Stomach (tissue), 4 donors: ENCODE measurements at regions not wholly inside any gene's neighbourhood (a gene's known extent, or its start where the extent isn't known, plus 50 kb on each side); places are given as distances from the start of the nearest gene placed in this dataset.

Experiments
- EP300 ChIP-seq: sonication (generic); formaldehyde crosslinking; IDR thresholded peaks from one replicate; pipeline ENCODE4 v1.6.1; 2017; ENCODE audit warnings: antibody characterized with exemption
- POLR2A ChIP-seq, 4 donors: fragments of 450-650 bp; IDR thresholded peaks; one replicate each; pipeline ENCODE4 v1.6.1; 2016; ENCODE audit warnings: antibody characterized with exemption in 4 of 4, control low read depth in 2 of 4, mild to moderate bottlenecking in 1 of 4, moderate library complexity in 1 of 4
- POLR2AphosphoS5 ChIP-seq, 3 donors: sonication (generic); formaldehyde crosslinking; IDR thresholded peaks; one replicate each; pipeline ENCODE4 v1.6.1; 2016; ENCODE audit warnings: antibody characterized with exemption in 3 of 3
- TF ChIP-seq, protein P1 (sequence below), 7 experiments: fragments of 450-650 bp in 4 of 7; fragments of 200-600 bp in 3 of 7; sonication (generic) in 3 of 7; IDR thresholded peaks; one replicate each; pipeline ENCODE4 v1.5.1; 2016 to 2019; ENCODE audit warnings: antibody characterized with exemption in 7 of 7, control low read depth in 2 of 7, mild to moderate bottlenecking in 1 of 7

DNA sequence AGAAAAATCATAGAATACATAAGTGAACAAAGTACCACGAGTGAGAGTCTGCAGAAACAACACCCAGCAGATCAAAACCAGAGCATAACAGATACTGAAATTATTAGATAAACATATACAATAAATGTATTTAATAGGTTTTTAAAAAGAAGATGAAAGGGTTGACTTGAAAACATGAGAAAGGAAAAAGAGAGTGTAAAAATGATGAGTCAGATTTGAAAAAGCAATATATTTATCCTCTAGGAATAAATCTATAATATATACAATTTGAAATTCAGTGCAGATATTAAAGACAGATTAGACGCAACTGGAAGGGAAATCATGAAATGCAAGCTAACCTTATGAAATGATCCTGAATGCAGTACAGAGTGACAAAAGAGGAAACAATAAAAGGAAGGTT, 170.2 kb upstream of the RUNX1 start:
- TF ChIP-seq, protein P1, sequence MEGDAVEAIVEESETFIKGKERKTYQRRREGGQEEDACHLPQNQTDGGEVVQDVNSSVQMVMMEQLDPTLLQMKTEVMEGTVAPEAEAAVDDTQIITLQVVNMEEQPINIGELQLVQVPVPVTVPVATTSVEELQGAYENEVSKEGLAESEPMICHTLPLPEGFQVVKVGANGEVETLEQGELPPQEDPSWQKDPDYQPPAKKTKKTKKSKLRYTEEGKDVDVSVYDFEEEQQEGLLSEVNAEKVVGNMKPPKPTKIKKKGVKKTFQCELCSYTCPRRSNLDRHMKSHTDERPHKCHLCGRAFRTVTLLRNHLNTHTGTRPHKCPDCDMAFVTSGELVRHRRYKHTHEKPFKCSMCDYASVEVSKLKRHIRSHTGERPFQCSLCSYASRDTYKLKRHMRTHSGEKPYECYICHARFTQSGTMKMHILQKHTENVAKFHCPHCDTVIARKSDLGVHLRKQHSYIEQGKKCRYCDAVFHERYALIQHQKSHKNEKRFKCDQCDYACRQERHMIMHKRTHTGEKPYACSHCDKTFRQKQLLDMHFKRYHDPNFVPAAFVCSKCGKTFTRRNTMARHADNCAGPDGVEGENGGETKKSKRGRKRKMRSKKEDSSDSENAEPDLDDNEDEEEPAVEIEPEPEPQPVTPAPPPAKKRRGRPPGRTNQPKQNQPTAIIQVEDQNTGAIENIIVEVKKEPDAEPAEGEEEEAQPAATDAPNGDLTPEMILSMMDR (IDR thresholded peaks at IDR 0.05): no peak
- TF ChIP-seq POLR2AphosphoS5 (IDR thresholded peaks at IDR 0.05): no peak
- no peak for TF ChIP-seq POLR2A (IDR thresholded peaks at IDR 0.05)
- TF ChIP-seq EP300: no peak
